ENCODE measurements at regions not wholly inside any gene's neighbourhood (a gene's known extent, or its start where the extent isn't known, plus 50 kb on each side); places are given as distances from the start of the nearest gene placed in this dataset.

- no peak for TF ChIP-seq EZH2phosphoT487 (IDR thresholded peaks at IDR 0.05)
- TF ChIP-seq CTCF (IDR thresholded peaks at IDR 0.05) = no peak
- no peak for TF ChIP-seq EZH2 (IDR thresholded peaks at IDR 0.05)
Measured at GRCh38 chr4:33518856-33519255, 2725.5 kb downstream of the ARAP2 start.

Data from neural progenitor cell (in vitro differentiated cells).